ENCODE measurements at regions not wholly inside any gene's neighbourhood (a gene's known extent, or its start where the extent isn't known, plus 50 kb on each side); places are given as distances from the start of the nearest gene placed in this dataset.

DNA sequence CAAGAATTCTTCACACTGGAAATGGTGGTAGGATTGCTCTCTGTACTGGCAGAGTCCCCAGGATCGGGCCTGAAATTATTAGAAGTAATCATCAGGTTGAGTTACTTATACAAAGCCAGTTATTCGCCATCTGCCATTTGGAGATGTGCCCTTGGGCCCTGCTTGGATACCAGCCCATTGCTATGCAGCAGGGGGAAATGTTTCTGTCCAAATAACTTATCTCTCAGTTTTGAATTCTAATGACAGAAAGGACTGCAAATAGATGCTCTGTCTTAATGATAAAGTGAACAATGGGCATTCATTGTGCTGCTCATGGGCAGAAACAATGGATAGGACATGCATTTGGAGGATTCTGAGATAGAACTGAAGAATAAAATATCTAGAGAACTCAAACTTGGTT, 139.1 kb upstream of the PELI2 start:
- no peak for TF ChIP-seq POLR2A (IDR thresholded peaks at IDR 0.05)
- TF ChIP-seq, protein P1, sequence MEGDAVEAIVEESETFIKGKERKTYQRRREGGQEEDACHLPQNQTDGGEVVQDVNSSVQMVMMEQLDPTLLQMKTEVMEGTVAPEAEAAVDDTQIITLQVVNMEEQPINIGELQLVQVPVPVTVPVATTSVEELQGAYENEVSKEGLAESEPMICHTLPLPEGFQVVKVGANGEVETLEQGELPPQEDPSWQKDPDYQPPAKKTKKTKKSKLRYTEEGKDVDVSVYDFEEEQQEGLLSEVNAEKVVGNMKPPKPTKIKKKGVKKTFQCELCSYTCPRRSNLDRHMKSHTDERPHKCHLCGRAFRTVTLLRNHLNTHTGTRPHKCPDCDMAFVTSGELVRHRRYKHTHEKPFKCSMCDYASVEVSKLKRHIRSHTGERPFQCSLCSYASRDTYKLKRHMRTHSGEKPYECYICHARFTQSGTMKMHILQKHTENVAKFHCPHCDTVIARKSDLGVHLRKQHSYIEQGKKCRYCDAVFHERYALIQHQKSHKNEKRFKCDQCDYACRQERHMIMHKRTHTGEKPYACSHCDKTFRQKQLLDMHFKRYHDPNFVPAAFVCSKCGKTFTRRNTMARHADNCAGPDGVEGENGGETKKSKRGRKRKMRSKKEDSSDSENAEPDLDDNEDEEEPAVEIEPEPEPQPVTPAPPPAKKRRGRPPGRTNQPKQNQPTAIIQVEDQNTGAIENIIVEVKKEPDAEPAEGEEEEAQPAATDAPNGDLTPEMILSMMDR (IDR thresholded peaks at IDR 0.05): no peak
- 57 to 63% methylated on average over 2 of the region's 2 CpGs for WGBS, 2 donors
- DNase-seq (ENCODE audit: low spot score in 2 of 2): no peak
- intact Hi-C loops (cut with DNase I; ENCODE audit: low total_unique reads): no loop called here
- no peak overlapping the region for H3K4me3 ChIP-seq (ENCODE audit: low read depth, poor library complexity, severe bottlenecking)

DNA sequence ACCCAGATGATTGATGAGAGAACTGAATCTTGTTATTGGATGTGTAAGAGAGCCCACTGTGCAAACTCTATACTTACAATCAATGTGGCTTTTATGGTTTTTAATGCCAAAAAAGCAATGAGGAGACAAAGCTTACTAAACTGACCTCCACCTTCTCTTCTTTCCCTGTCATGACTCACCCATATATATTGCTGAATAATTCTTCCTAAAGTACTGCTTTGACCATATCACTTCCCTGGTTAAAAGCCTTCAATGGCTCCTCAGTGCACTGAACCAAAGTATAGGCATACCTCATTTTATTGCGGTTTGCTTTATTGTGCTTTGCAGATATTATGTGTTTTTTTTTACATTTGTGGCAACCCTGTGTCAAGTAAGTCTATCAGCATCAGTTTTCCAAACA, 138.4 kb upstream of the PELI2 start:
- TF ChIP-seq POLR2A (IDR thresholded peaks at IDR 0.05): no peak
- TF ChIP-seq, protein P1 (IDR thresholded peaks at IDR 0.05): no peak
- intact Hi-C loops (cut with DNase I; ENCODE audit: low total_unique reads): no loop called here
- 96 to 100% methylated on average over 1 of the region's 1 CpG for WGBS, 2 donors
- no peak overlapping the region for H3K4me3 ChIP-seq (ENCODE audit: low read depth, poor library complexity, severe bottlenecking)
- no peak for DNase-seq (ENCODE audit: low spot score in 2 of 2)

DNA sequence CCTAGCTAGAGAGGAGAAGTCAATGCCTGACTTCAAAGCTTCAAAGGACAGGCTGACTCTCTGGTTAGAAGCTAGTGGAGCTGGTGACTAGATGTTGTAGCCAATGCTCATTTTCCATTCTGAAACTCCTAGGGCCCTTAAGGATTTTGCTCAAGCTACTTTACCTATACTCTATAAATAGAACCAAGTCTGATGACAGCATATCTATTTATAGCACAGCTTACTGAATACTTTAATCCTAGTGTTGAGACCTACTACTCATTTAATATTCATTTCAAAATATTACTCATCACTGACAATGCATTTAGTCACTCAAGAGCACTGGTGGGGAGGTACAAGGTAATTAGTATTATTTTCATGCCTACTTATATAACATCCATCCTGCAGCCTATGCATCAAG, 137.2 kb upstream of the PELI2 start:
- no peak for DNase-seq (ENCODE audit: low spot score in 2 of 2)
- intact Hi-C loops (cut with DNase I; ENCODE audit: low total_unique reads): no loop called here
- no peak overlapping the region for H3K4me3 ChIP-seq (ENCODE audit: low read depth, poor library complexity, severe bottlenecking)
- no peak for TF ChIP-seq POLR2A (IDR thresholded peaks at IDR 0.05)
- TF ChIP-seq, protein P1 (IDR thresholded peaks at IDR 0.05): no peak

DNA sequence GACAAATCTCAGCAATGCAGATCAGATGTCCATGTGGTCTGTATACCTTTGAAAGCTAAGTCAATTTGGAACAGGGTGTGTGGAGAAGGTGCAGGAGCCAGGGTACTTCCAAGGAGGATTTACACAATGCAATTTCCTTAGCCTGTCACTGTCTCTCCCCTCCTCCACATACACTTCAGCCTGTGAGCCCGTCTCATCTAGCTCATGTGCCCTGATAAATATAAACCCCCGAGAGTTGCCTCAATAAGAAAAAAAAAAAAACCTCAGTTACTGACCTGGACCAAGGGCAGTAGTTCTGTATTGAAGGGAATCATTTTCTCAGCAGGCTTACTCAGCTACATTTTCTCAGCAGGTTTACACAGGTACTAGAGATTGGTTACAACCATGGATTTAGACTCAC, 132.1 kb upstream of the PELI2 start:
- TF ChIP-seq, protein P1 (IDR thresholded peaks at IDR 0.05): no peak
- no peak for TF ChIP-seq POLR2A (IDR thresholded peaks at IDR 0.05)
- H3K4me3 ChIP-seq (ENCODE audit: low read depth, poor library complexity, severe bottlenecking): no peak overlapping the region
- no peak for DNase-seq (ENCODE audit: low spot score in 2 of 2)
- 56 to 58% methylated on average over 2 of the region's 2 CpGs for WGBS, 2 donors
- intact Hi-C loops (cut with DNase I; ENCODE audit: low total_unique reads): no loop called here

DNA sequence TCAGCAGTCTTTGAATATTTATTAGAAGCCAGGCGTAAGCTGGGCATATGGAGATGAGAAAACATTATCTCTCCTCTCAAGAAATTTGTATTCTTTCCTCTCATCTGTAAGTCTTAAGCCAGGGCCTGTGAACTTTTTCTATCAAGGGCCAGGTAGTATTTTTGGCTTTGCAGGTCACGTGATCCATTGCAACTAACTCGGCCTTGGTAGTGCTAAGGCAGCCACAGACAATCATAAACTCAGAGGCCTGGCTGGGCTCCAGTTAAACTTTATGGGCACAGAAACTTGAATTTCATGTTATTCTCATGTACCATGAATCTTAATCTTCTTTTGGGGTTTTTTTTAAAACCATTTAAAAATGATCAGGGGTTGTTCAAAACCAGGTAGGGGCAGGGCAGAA, 117.4 kb upstream of the PELI2 start:
- intact Hi-C loops (cut with DNase I; ENCODE audit: low total_unique reads): loop anchor here (10.0 kb wide), 1 partner anchor 164 kb away; no protein-coding TSS in a partner anchor
- no peak for DNase-seq (ENCODE audit: low spot score in 2 of 2)
- WGBS, 2 donors: 78 to 91% methylated on average over 3 of the region's 3 CpGs

DNA sequence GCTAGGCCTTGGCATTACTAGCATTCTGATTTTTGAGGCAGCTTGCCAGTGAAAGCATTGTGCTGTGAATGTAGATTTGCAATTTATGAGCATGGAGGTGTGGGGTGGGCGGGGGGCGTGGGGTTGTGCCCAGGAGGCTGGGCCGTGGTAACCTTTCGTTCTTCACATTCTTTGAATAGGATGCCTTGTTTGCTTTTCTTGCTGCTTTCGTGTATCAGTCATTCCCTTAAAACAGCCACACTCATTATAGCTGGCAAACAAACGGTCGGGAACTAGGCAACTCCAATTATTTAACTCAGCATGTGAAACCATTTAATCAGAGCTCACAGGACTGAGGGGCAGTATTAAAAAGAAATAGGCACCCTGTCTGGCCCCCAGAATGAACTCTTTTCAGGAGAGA, 115.9 kb upstream of the PELI2 start:
- no peak for TF ChIP-seq POLR2A (IDR thresholded peaks at IDR 0.05)
- TF ChIP-seq, protein P1 (IDR thresholded peaks at IDR 0.05): no peak
- WGBS, 2 donors: 58 to 59% methylated on average over 7 of the region's 7 CpGs
- no peak overlapping the region for H3K4me3 ChIP-seq (ENCODE audit: low read depth, poor library complexity, severe bottlenecking)
- intact Hi-C loops (cut with DNase I; ENCODE audit: low total_unique reads): loop anchor here (10.0 kb wide), 1 partner anchor 162 kb away; no protein-coding TSS in a partner anchor
- DNase-seq (ENCODE audit: low spot score in 2 of 2): no peak

More for the DNA sequence above, 117.4 kb upstream of the PELI2 start:
- H3K4me3 ChIP-seq (ENCODE audit: low read depth, poor library complexity, severe bottlenecking): no peak overlapping the region
- no peak for TF ChIP-seq POLR2A (IDR thresholded peaks at IDR 0.05)
- TF ChIP-seq, protein P1 (IDR thresholded peaks at IDR 0.05): no peak
